ENCODE measurements at regions not wholly inside any gene's neighbourhood (a gene's known extent, or its start where the extent isn't known, plus 50 kb on each side); places are given as distances from the start of the nearest gene placed in this dataset.

DNA sequence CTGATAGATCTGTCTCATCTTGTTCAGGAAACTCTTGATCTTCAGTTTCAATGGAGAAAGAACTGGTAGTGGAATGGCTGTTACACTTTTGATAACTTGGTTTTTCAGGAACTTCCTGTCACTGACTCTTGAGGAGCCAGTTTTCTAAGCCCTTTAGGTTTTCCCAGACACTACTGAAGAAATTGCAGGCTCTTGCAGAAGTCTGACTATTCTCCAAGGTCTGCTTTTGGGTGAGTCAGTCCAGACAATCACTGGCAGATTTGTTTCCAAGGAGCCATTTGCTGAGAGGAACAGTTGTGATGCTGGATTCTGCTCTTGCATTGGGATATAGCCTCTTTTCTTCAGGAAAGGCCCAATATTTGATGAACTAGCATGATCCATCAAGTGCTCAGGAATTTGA, 468.0 kb downstream of the FUT8 start:
- no peaks in the 10 kb centered on the region for H3K27me3 ChIP-seq (replicated peaks in 2 of 5; ENCODE audit: control insufficient read depth in 4 of 5, insufficient read depth in 5 of 5, low read length in 4 of 5)
- no peaks in the 10 kb centered on the region for H3K36me3 ChIP-seq (ENCODE audit: control insufficient read depth in 4 of 4, insufficient read depth in 4 of 4, low read length in 3 of 4)
- ChIA-PET CTCF (no interaction called here), POLR2A (no interaction called here)
- H3K27ac ChIP-seq (ENCODE audit: insufficient read depth in 1 of 2, low read depth in 1 of 2, low read length in 2 of 2, poor library complexity in 1 of 2, severe bottlenecking in 2 of 2), result no peak overlapping the region
- H3K4me1 ChIP-seq (ENCODE audit: control extremely low read depth in 1 of 4, control insufficient read depth in 4 of 4, insufficient read depth in 4 of 4, low read length in 3 of 4), result peaks cover 0 to 19% (median 2%) of the 10 kb centered on the region in 4 experiments
- DNase-seq, result no peak
- no peak overlapping the region for H3K4me3 ChIP-seq (ENCODE audit: control insufficient read depth in 1 of 7, extremely low read depth in 1 of 7, insufficient read depth in 4 of 7, low read depth in 2 of 7, low read length in 6 of 7)
- peaks cover 0 to 3% (median 0%) of the 10 kb centered on the region in 5 experiments for H3K9me3 ChIP-seq (ENCODE audit: control extremely low read depth in 1 of 5, control insufficient read depth in 4 of 5, insufficient read depth in 2 of 5, low read depth in 1 of 5, low read length in 4 of 5)

GRCh38 chr14:65881642-65882041, 469.1 kb downstream of the FUT8 start:
- Histone ChIP-seq H3K27me3 (replicated peaks in 2 of 5; ENCODE audit: control insufficient read depth in 4 of 5, insufficient read depth in 5 of 5, low read length in 4 of 5) (no peaks in the 10 kb centered on the region), H3K4me3 (ENCODE audit: control insufficient read depth in 1 of 7, extremely low read depth in 1 of 7, insufficient read depth in 4 of 7, low read depth in 2 of 7, low read length in 6 of 7) (no peak overlapping the region), H3K9me3 (ENCODE audit: control extremely low read depth in 1 of 5, control insufficient read depth in 4 of 5, insufficient read depth in 2 of 5, low read depth in 1 of 5, low read length in 4 of 5) (peaks cover 0 to 3% (median 0%) of the 10 kb centered on the region in 5 experiments), H3K4me1 (ENCODE audit: control extremely low read depth in 1 of 4, control insufficient read depth in 4 of 4, insufficient read depth in 4 of 4, low read length in 3 of 4) (peaks cover 0 to 19% (median 2%) of the 10 kb centered on the region in 4 experiments), H3K36me3 (ENCODE audit: control insufficient read depth in 4 of 4, insufficient read depth in 4 of 4, low read length in 3 of 4) (no peaks in the 10 kb centered on the region), H3K27ac (ENCODE audit: insufficient read depth in 1 of 2, low read depth in 1 of 2, low read length in 2 of 2, poor library complexity in 1 of 2, severe bottlenecking in 2 of 2) (no peak overlapping the region)
- ChIA-PET CTCF (no interaction called here), POLR2A (no interaction called here)
- no peak for DNase-seq

DNA sequence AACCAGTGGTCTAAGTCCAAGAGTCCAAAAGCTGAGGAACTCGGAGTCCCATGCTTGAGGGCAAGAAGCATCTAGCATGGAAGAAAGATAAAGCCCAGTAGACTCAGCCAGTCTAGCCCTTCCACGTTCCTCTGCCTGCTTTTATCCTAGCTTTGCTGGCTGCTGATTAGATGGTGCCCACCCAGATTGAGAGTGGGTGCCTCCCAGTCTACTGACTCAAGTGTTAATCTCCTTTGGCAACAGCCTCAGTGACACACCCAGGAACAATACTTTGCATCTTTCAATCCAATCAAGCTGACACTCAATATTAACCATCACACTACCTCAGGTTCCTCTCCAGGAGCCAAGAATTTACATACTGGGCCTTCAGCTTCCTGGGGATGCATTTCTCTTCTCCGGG, 476.1 kb downstream of the FUT8 start:
- ChIA-PET POLR2A (no interaction called here), CTCF (interaction anchor here (0.9 kb wide), 1 partner anchor 473 kb away, joined by 3 read pairs; no protein-coding TSS in a partner anchor)
- Histone ChIP-seq H3K4me1 (ENCODE audit: control extremely low read depth in 1 of 4, control insufficient read depth in 4 of 4, insufficient read depth in 4 of 4, low read length in 3 of 4) (no peaks in the 10 kb centered on the region), H3K27me3 (replicated peaks in 2 of 5; ENCODE audit: control insufficient read depth in 4 of 5, insufficient read depth in 5 of 5, low read length in 4 of 5) (no peaks in the 10 kb centered on the region), H3K9me3 (ENCODE audit: control extremely low read depth in 1 of 5, control insufficient read depth in 4 of 5, insufficient read depth in 2 of 5, low read depth in 1 of 5, low read length in 4 of 5) (no peaks in the 10 kb centered on the region), H3K4me3 (ENCODE audit: control insufficient read depth in 1 of 7, extremely low read depth in 1 of 7, insufficient read depth in 4 of 7, low read depth in 2 of 7, low read length in 6 of 7) (no peak overlapping the region), H3K27ac (ENCODE audit: insufficient read depth in 1 of 2, low read depth in 1 of 2, low read length in 2 of 2, poor library complexity in 1 of 2, severe bottlenecking in 2 of 2) (no peak overlapping the region), H3K36me3 (ENCODE audit: control insufficient read depth in 4 of 4, insufficient read depth in 4 of 4, low read length in 3 of 4) (no peaks in the 10 kb centered on the region)
- WGBS (ENCODE audit: insufficient coverage), result 100% methylated on average over 2 of the region's 3 CpGs
- no peak for DNase-seq

GRCh38 chr14:65892315-65892714, 479.8 kb downstream of the FUT8 start:
- Histone ChIP-seq H3K27ac (ENCODE audit: insufficient read depth in 1 of 2, low read depth in 1 of 2, low read length in 2 of 2, poor library complexity in 1 of 2, severe bottlenecking in 2 of 2) (no peak overlapping the region), H3K27me3 (replicated peaks in 2 of 5; ENCODE audit: control insufficient read depth in 4 of 5, insufficient read depth in 5 of 5, low read length in 4 of 5) (no peaks in the 10 kb centered on the region), H3K36me3 (ENCODE audit: control insufficient read depth in 4 of 4, insufficient read depth in 4 of 4, low read length in 3 of 4) (no peaks in the 10 kb centered on the region), H3K4me3 (ENCODE audit: control insufficient read depth in 1 of 7, extremely low read depth in 1 of 7, insufficient read depth in 4 of 7, low read depth in 2 of 7, low read length in 6 of 7) (no peak overlapping the region), H3K4me1 (ENCODE audit: control extremely low read depth in 1 of 4, control insufficient read depth in 4 of 4, insufficient read depth in 4 of 4, low read length in 3 of 4) (no peaks in the 10 kb centered on the region), H3K9me3 (ENCODE audit: control extremely low read depth in 1 of 5, control insufficient read depth in 4 of 5, insufficient read depth in 2 of 5, low read depth in 1 of 5, low read length in 4 of 5) (no peaks in the 10 kb centered on the region)
- ChIA-PET POLR2A (no interaction called here), CTCF (no interaction called here)
- no peak for DNase-seq
- WGBS (ENCODE audit: insufficient coverage), result 98% methylated on average over 7 of the region's 7 CpGs

DNA sequence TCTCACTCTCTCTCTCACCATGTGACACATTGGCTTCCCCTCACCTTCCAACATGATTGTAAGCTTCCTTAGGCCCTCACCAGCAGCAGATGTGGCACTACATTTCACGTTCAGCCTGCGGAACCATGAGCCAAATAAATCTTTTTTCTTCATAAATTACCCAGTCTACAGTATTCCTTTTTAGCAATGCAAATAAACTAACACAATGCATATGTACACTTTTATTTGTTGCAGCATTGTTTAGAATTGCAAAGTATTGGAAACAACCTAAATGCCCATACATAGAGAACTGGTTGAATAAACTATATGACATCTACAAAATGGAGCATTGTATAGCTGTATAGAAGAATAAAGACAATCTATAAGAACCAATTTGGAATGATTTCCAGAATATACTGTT, 487.6 kb downstream of the FUT8 start:
- H3K36me3 ChIP-seq (ENCODE audit: control insufficient read depth in 4 of 4, insufficient read depth in 4 of 4, low read length in 3 of 4), result no peaks in the 10 kb centered on the region
- no peaks in the 10 kb centered on the region for H3K27me3 ChIP-seq (replicated peaks in 2 of 5; ENCODE audit: control insufficient read depth in 4 of 5, insufficient read depth in 5 of 5, low read length in 4 of 5)
- no peak for DNase-seq
- WGBS (ENCODE audit: insufficient coverage), result no CpG with 5 or more reads among the region's 2 CpGs
- H3K27ac ChIP-seq (ENCODE audit: insufficient read depth in 1 of 2, low read depth in 1 of 2, low read length in 2 of 2, poor library complexity in 1 of 2, severe bottlenecking in 2 of 2), result no peak overlapping the region
- ChIA-PET POLR2A (no interaction called here), CTCF (no interaction called here)
- no peaks in the 10 kb centered on the region for H3K4me1 ChIP-seq (ENCODE audit: control extremely low read depth in 1 of 4, control insufficient read depth in 4 of 4, insufficient read depth in 4 of 4, low read length in 3 of 4)
- H3K4me3 ChIP-seq (ENCODE audit: control insufficient read depth in 1 of 7, extremely low read depth in 1 of 7, insufficient read depth in 4 of 7, low read depth in 2 of 7, low read length in 6 of 7), result no peak overlapping the region
- peaks cover 0 to 14% (median 8%) of the 10 kb centered on the region in 5 experiments for H3K9me3 ChIP-seq (ENCODE audit: control extremely low read depth in 1 of 5, control insufficient read depth in 4 of 5, insufficient read depth in 2 of 5, low read depth in 1 of 5, low read length in 4 of 5)

DNA sequence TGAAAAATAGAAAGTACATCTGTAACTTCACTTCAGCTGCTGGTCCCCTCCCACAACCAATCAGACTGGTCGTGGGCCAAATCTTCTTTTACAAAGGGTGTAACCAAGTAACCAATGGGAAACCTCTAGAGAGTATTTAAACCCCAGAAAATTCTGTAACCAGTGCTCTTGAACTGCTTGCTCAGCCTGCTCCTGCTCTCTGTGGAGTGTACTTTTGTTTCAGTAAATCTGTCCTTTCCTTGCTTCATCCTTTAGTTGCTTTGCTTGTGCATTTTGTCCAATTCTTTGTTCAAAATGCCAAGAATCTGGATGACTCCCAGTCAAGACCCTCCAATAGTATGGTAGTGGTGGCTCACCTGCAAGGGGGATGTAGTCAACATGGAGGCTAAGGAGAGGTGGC, 489.1 kb downstream of the FUT8 start:
- no peak for DNase-seq
- CTCF ChIA-PET, result interaction anchor here (0.7 kb wide), 1 partner anchor 26 kb away, joined by 3 read pairs; no protein-coding TSS in a partner anchor
- no peak overlapping the region for H3K4me3 ChIP-seq (ENCODE audit: control insufficient read depth in 1 of 7, extremely low read depth in 1 of 7, insufficient read depth in 4 of 7, low read depth in 2 of 7, low read length in 6 of 7)
- no peak overlapping the region for H3K27ac ChIP-seq (ENCODE audit: insufficient read depth in 1 of 2, low read depth in 1 of 2, low read length in 2 of 2, poor library complexity in 1 of 2, severe bottlenecking in 2 of 2)
- H3K36me3 ChIP-seq (ENCODE audit: control insufficient read depth in 4 of 4, insufficient read depth in 4 of 4, low read length in 3 of 4), result no peaks in the 10 kb centered on the region
- H3K9me3 ChIP-seq (ENCODE audit: control extremely low read depth in 1 of 5, control insufficient read depth in 4 of 5, insufficient read depth in 2 of 5, low read depth in 1 of 5, low read length in 4 of 5), result peaks cover 0 to 14% (median 8%) of the 10 kb centered on the region in 5 experiments
- no peaks in the 10 kb centered on the region for H3K27me3 ChIP-seq (replicated peaks in 2 of 5; ENCODE audit: control insufficient read depth in 4 of 5, insufficient read depth in 5 of 5, low read length in 4 of 5)
- 100% methylated on average over 1 of the region's 1 CpG for WGBS (ENCODE audit: insufficient coverage)
- H3K4me1 ChIP-seq (ENCODE audit: control extremely low read depth in 1 of 4, control insufficient read depth in 4 of 4, insufficient read depth in 4 of 4, low read length in 3 of 4), result no peaks in the 10 kb centered on the region
- POLR2A ChIA-PET, result no interaction called here

GRCh38 chr14:65904988-65905387, 492.5 kb downstream of the FUT8 start:
- Histone ChIP-seq H3K27ac (ENCODE audit: insufficient read depth in 1 of 2, low read depth in 1 of 2, low read length in 2 of 2, poor library complexity in 1 of 2, severe bottlenecking in 2 of 2) (no peak overlapping the region), H3K36me3 (ENCODE audit: control insufficient read depth in 4 of 4, insufficient read depth in 4 of 4, low read length in 3 of 4) (no peaks in the 10 kb centered on the region), H3K27me3 (replicated peaks in 2 of 5; ENCODE audit: control insufficient read depth in 4 of 5, insufficient read depth in 5 of 5, low read length in 4 of 5) (no peaks in the 10 kb centered on the region), H3K4me3 (ENCODE audit: control insufficient read depth in 1 of 7, extremely low read depth in 1 of 7, insufficient read depth in 4 of 7, low read depth in 2 of 7, low read length in 6 of 7) (no peak overlapping the region), H3K4me1 (ENCODE audit: control extremely low read depth in 1 of 4, control insufficient read depth in 4 of 4, insufficient read depth in 4 of 4, low read length in 3 of 4) (no peaks in the 10 kb centered on the region), H3K9me3 (ENCODE audit: control extremely low read depth in 1 of 5, control insufficient read depth in 4 of 5, insufficient read depth in 2 of 5, low read depth in 1 of 5, low read length in 4 of 5) (peaks cover 0 to 13% (median 8%) of the 10 kb centered on the region in 5 experiments)
- DNase-seq, result no peak
- WGBS (ENCODE audit: insufficient coverage), result 100% methylated on average over 4 of the region's 4 CpGs
- ChIA-PET POLR2A (interaction anchor here (0.6 kb wide), 1 partner anchor 45 kb away, joined by 3 read pairs; no protein-coding TSS in a partner anchor), CTCF (interaction anchor here (0.6 kb wide), 1 partner anchor 253 kb away, joined by 4 read pairs; no protein-coding TSS in a partner anchor)

Data from common myeloid progenitor, CD34-positive (primary cell).